A549 (cell line): ENCODE measurements at regions not wholly inside any gene's neighbourhood (a gene's known extent, or its start where the extent isn't known, plus 50 kb on each side); places are given as distances from the start of the nearest gene placed in this dataset.

Experiments
- CTCF ChIP-seq: fragments of >200 bp; sonication (Bioruptor Twin); formaldehyde crosslinking; IDR thresholded peaks from 3 replicates; pipeline ENCODE4 v1.5.1; 2016
- EHMT2 ChIP-seq: fragments of 200-600 bp; sonication (generic); IDR thresholded peaks from 2 replicates; pipeline ENCODE4 v1.6.1; 2016; ENCODE audit warnings: antibody characterized with exemption, low read depth, mild to moderate bottlenecking, moderate library complexity
- ELK1 ChIP-seq: fragments of 150-350 bp; IDR thresholded peaks from 2 replicates; pipeline ENCODE4 v1.6.1; 2014; ENCODE audit warnings: low read depth, mild to moderate bottlenecking, low read length
- EP300 ChIP-seq, 2 experiments: fragments of >200 bp; sonication (Bioruptor Twin); formaldehyde crosslinking; IDR thresholded peaks; 2 replicates in 1 of 2; 3 replicates in 1 of 2; pipeline ENCODE4 v1.6.1; 2016 to 2017
- HDAC2 ChIP-seq: fragments of 200-600 bp; sonication (generic); IDR thresholded peaks from 2 replicates; pipeline ENCODE4 v1.6.1; 2016
- JUN ChIP-seq, 2 experiments: fragments of >200 bp; sonication (Bioruptor Twin); formaldehyde crosslinking; IDR thresholded peaks; 2 replicates in 1 of 2; 3 replicates in 1 of 2; pipeline ENCODE4 v1.6.1; 2016 to 2017
- MAZ ChIP-seq: fragments of 150-350 bp; IDR thresholded peaks from 2 replicates; pipeline ENCODE4 v1.6.1; 2014; ENCODE audit warnings: antibody characterized with exemption, low read depth, low read length, borderline replicate concordance
- PBX3 ChIP-seq: IDR thresholded peaks from 2 replicates; pipeline ENCODE4 v1.6.1; 2012
- POLR2A ChIP-seq: IDR thresholded peaks from 2 replicates; pipeline ENCODE4 v1.6.1; 2012; ENCODE audit warnings: mild to moderate bottlenecking, low read length
- REST ChIP-seq: fragments of 200-600 bp; sonication (generic); IDR thresholded peaks from 2 replicates; pipeline ENCODE4 v1.6.1; 2016; ENCODE audit warnings: antibody characterized with exemption, mild to moderate bottlenecking, moderate library complexity
- SMC3 ChIP-seq: fragments of >200 bp; sonication (Bioruptor Twin); formaldehyde crosslinking; IDR thresholded peaks from 3 replicates; pipeline ENCODE4 v1.6.1; 2018; ENCODE audit warnings: inconsistent platforms
- TP53 ChIP-seq: fragments of 250-450 bp; sonication (Bioruptor Pico); IDR thresholded peaks from 2 replicates; pipeline ENCODE4 v1.5.0; 2021; ENCODE audit warnings: mild to moderate bottlenecking, moderate library complexity
- TF ChIP-seq, protein P1 (sequence below): fragments of 450-650 bp; IDR thresholded peaks from 2 replicates; pipeline ENCODE4 v1.6.1; 2014; ENCODE audit warnings: antibody characterized with exemption
- TF ChIP-seq, protein P2 (sequence below): IDR thresholded peaks from 2 replicates; pipeline ENCODE4 v1.6.1; 2012; ENCODE audit warnings: low read depth, borderline replicate concordance

DNA sequence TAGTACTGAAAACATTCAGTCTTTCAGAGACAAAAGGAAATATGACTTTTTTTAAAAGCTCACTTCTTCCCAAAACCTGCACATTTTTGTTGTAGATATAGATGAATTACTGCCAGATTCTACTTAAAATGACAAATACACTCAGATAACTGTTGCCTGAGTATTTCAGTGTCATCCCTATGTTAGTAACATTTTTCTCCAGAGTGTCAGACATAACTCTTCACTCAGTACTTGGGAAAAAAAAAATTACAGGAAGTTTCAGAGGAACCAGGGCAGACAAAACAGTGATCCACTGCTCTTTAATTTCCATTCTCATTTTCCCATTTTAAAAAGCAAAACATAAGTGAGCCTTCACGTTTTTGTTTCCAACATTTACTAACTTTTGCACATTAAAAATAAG is 79.3 kb upstream of the ITGA1 start:
- TF ChIP-seq CTCF (no peak), TP53 (CRISPR knock-in tag) (no peak), HDAC2 (no peak), POLR2A (no peak), ELK1 (no peak), SMC3 (no peak), REST (no peak), JUN (IDR thresholded peaks at IDR 0.05) (no peak), EHMT2 (no peak), EP300 (IDR thresholded peaks at IDR 0.05) (no peak), MAZ (no peak), PBX3 (no peak)
- TF ChIP-seq, protein P1, sequence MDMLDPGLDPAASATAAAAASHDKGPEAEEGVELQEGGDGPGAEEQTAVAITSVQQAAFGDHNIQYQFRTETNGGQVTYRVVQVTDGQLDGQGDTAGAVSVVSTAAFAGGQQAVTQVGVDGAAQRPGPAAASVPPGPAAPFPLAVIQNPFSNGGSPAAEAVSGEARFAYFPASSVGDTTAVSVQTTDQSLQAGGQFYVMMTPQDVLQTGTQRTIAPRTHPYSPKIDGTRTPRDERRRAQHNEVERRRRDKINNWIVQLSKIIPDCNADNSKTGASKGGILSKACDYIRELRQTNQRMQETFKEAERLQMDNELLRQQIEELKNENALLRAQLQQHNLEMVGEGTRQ, result no peak
- TF ChIP-seq, protein P2, sequence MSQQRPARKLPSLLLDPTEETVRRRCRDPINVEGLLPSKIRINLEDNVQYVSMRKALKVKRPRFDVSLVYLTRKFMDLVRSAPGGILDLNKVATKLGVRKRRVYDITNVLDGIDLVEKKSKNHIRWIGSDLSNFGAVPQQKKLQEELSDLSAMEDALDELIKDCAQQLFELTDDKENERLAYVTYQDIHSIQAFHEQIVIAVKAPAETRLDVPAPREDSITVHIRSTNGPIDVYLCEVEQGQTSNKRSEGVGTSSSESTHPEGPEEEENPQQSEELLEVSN, result no peak
